ENCODE measurements at regions not wholly inside any gene's neighbourhood (a gene's known extent, or its start where the extent isn't known, plus 50 kb on each side); places are given as distances from the start of the nearest gene placed in this dataset.

GRCh38 chr15:92565351-92566125 lies 90.0 kb downstream of the FAM174B start:
- ATAC-seq (ENCODE audit: low FRiP score) = no peak
- TF ChIP-seq CTCF (IDR thresholded peaks at IDR 0.05) = no peak
- DNase-seq (ENCODE audit: low spot score) = no peak

- TF ChIP-seq CTCF (IDR thresholded peaks at IDR 0.05) = no peak
- no peak for ATAC-seq (ENCODE audit: low FRiP score)
- no peak for DNase-seq (ENCODE audit: low spot score)
Observed at GRCh38 chr15:92561754-92562153, 93.8 kb downstream of the FAM174B start.

- ATAC-seq (ENCODE audit: low FRiP score) (no peak), DNase-seq (ENCODE audit: low spot score) (no peak)
- TF ChIP-seq CTCF (IDR thresholded peaks at IDR 0.05) = no peak
Observed at GRCh38 chr15:92553317-92553716, 102.3 kb downstream of the FAM174B start.

- no peak for ATAC-seq (ENCODE audit: low FRiP score)
Observed at GRCh38 chr15:92545996-92546395, 109.6 kb downstream of the FAM174B start.

GRCh38 chr15:92541291-92542200 lies 114.0 kb downstream of the FAM174B start:
- ATAC-seq (ENCODE audit: low FRiP score) = no peak
- no peak for TF ChIP-seq CTCF (IDR thresholded peaks at IDR 0.05)
- DNase-seq (ENCODE audit: low spot score) = no peak

More at GRCh38 chr15:92545996-92546395, 109.6 kb downstream of the FAM174B start:
- no peak for TF ChIP-seq CTCF (IDR thresholded peaks at IDR 0.05)
- no peak for DNase-seq (ENCODE audit: low spot score)

GRCh38 chr15:92538115-92538514 lies 117.5 kb downstream of the FAM174B start:
- no peak for TF ChIP-seq CTCF (IDR thresholded peaks at IDR 0.05)
- no peak for ATAC-seq (ENCODE audit: low FRiP score)
- no peak for DNase-seq (ENCODE audit: low spot score)
